Psoas muscle (tissue), 7 donors: ENCODE measurements at regions not wholly inside any gene's neighbourhood (a gene's known extent, or its start where the extent isn't known, plus 50 kb on each side); places are given as distances from the start of the nearest gene placed in this dataset.

Source experiments
- ATAC-seq, 4 donors: fragments of 200-7000 bp; cut with Tn5 transposase; one replicate each; pipeline ENCODE4 v1.9.1; 2020; ENCODE audit warnings: moderate library complexity in 3 of 4, mild to moderate bottlenecking in 2 of 4
- DNase-seq, 2 donors: peaks; one replicate each; pipeline ENCODE4 v3.0.0-alpha.2; 2020
- H3K27ac ChIP-seq: fragments of 200-600 bp; one replicate; pipeline ENCODE4 v1.8.0; 2022
- H3K27me3 ChIP-seq, 3 donors: fragments of 200-600 bp in 1 of 3; one replicate each; pipeline versions ENCODE4 v1.6.1 to v1.8.0; 2013 to 2022; ENCODE audit warnings: low read length in 2 of 3, mild to moderate bottlenecking in 2 of 3, moderate library complexity in 1 of 3; ENCODE audit not compliant: insufficient read depth in 3 of 3
- H3K36me3 ChIP-seq, 2 donors: fragments of 200-600 bp in 1 of 2; one replicate each; pipeline versions ENCODE4 v1.6.1 to v1.8.0; 2013 to 2022; ENCODE audit warnings: low read depth in 1 of 2, mild to moderate bottlenecking in 1 of 2, moderate library complexity in 1 of 2; ENCODE audit not compliant: insufficient read depth in 1 of 2
- H3K4me1 ChIP-seq: fragments of 200-600 bp; one replicate; pipeline ENCODE4 v1.8.0; 2022
- H3K4me3 ChIP-seq: fragments of 200-600 bp; one replicate; pipeline ENCODE4 v1.8.0; 2022; ENCODE audit warnings: mild to moderate bottlenecking
- H3K9me3 ChIP-seq: fragments of 200-600 bp; one replicate; pipeline ENCODE4 v1.8.0; 2022
- CTCF ChIP-seq: fragments of 200-600 bp; IDR thresholded peaks from one replicate; pipeline ENCODE4 v1.8.0; 2022; ENCODE audit warnings: antibody characterized with exemption
- WGBS, 3 donors: extraction: QIAGEN DNeasy Blood & Tissue Kit; methylation state at CpG; one replicate each; pipeline versions ENCODE4 v1.1.6 to v1.1.7; 2013; 5-methylcytosine and 5-hydroxymethylcytosine counted together
- intact Hi-C, 2 donors: fragments of 100-400 bp; cut with DNase I; formaldehyde crosslinking; loops; one replicate each; pipeline versions ENCODE4 v1.11.0 to v1.14.2; 2022
- donor health status: healthy with polysubstance abuse.
- donor health status: DM: no; HTN: no; CAD: no; lungs with moderate emphysema.
- donor health status: Bipolar disorder and iron deficiency.
- donor health status: healthy.
- donor health status: DM: yes; HTN: yes; CAD: no.
- donor health status: DM: no; HTN: no; CAD: no.
- donor health status: DM: yes; HTN: yes; CAD: no.

DNA sequence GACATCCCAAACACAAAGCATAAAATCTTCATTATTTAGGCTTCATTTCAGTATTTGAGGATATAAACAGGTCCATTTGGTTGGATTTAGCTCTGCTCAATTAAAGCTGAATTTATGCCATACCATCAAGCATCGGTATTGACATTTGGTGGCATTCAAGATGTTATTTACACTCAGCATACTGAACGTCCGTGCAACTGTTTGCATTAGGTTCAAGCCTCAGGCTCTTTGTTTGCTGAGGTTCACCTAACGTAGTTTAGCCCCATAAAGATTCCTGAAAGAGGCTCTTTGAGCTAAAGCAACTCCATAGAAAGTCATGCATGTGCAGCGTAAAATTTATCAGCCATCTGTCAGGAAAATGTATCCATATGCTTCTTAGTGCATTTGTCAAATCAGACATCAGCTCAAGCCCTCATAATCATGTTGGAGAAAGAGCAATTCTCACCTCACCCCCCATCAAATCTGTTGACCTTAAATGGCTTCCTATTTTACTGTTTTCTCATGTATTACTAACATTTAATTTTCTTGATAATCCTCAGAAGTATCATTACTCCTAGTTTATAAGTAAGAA is 366.9 kb downstream of the EPHA4 start:
- TF ChIP-seq CTCF, result no peak
- Histone ChIP-seq H3K36me3 (no peaks in the 10 kb centered on the region), H3K9me3 (no peaks in the 10 kb centered on the region), H3K4me1 (no peaks in the 10 kb centered on the region), H3K4me3 (no peak overlapping the region), H3K27ac (no peak overlapping the region), H3K27me3 (no peaks in the 10 kb centered on the region)
- intact Hi-C loops, result no loop called here
- DNase-seq (no peak), ATAC-seq (no peak)
- WGBS, 3 donors, result 56 to 64% (median 61%) methylated on average over 5 of the region's 5 CpGs

DNA sequence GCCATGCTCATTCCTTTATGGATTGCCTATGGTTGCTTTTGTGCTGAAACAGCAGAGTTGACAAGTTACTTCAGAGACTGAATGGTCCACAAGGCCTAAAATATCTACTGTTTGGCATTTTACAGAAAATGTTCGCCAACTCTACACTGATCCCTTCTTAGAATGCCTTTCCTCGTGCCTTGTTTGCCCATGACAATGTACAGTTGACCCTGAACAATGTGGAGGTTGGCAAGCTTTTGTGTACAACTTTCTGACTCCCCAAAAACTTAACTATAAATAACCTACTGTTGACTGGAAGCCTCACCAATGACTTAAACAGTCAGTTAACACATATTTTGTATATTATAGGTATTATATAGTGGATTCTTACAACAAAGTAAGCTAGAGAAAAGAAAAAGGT is 361.4 kb downstream of the EPHA4 start:
- Histone ChIP-seq H3K4me3 (no peak overlapping the region), H3K36me3 (no peaks in the 10 kb centered on the region), H3K9me3 (no peaks in the 10 kb centered on the region), H3K4me1 (no peaks in the 10 kb centered on the region), H3K27ac (no peak overlapping the region), H3K27me3 (no peaks in the 10 kb centered on the region)
- TF ChIP-seq CTCF, result no peak
- DNase-seq (no peak), ATAC-seq (no peak)
- intact Hi-C loops, result no loop called here
- WGBS, 3 donors, result 52 to 82% (median 67%) methylated on average over 2 of the region's 2 CpGs

DNA sequence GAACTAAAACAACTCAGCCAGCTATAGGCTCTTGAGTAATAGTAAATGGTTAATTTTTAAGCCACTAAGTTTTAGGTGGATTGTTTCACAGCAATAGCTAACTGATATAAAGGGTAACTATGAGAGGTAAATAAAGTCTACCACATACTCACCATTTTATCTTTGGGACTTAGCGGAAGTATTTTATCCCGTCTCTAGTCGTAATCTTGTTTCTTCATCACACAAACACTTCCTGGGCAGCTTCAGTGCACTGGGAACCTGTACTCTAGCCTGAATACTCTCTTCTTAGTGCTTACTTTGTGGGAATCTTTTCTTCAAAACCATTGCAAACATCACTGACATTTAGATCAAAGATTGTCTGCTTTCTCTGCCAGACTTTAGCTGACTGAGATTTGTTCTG is 360.5 kb downstream of the EPHA4 start:
- 91 to 96% (median 93%) methylated on average over 3 of the region's 3 CpGs for WGBS, 3 donors
- Histone ChIP-seq H3K4me1 (no peaks in the 10 kb centered on the region), H3K27me3 (no peaks in the 10 kb centered on the region), H3K9me3 (no peaks in the 10 kb centered on the region), H3K4me3 (no peak overlapping the region), H3K36me3 (no peaks in the 10 kb centered on the region), H3K27ac (no peak overlapping the region)
- intact Hi-C loops, result no loop called here
- no peak for DNase-seq
- no peak for TF ChIP-seq CTCF
- ATAC-seq, result no peak

GRCh38 chr2:221212105-221212504 is 360.0 kb downstream of the EPHA4 start:
- no peak overlapping the region for H3K4me3 ChIP-seq
- WGBS, 3 donors, result 85 to 93% (median 87%) methylated on average over 2 of the region's 2 CpGs
- DNase-seq (no peak), ATAC-seq (no peak)
- H3K4me1 ChIP-seq, result no peaks in the 10 kb centered on the region
- no peak for TF ChIP-seq CTCF
- intact Hi-C loops, result no loop called here
- H3K27ac ChIP-seq, result no peak overlapping the region
- no peaks in the 10 kb centered on the region for H3K36me3 ChIP-seq
- H3K27me3 ChIP-seq, result no peaks in the 10 kb centered on the region
- H3K9me3 ChIP-seq, result no peaks in the 10 kb centered on the region

GRCh38 chr2:221215487-221215886 is 356.6 kb downstream of the EPHA4 start:
- no peak for DNase-seq
- ATAC-seq, result no peak
- 70 to 93% (median 85%) methylated on average over 1 of the region's 1 CpG for WGBS, 3 donors
- no peak overlapping the region for H3K27ac ChIP-seq
- intact Hi-C loops, result no loop called here
- no peaks in the 10 kb centered on the region for H3K27me3 ChIP-seq
- H3K36me3 ChIP-seq, result no peaks in the 10 kb centered on the region
- H3K4me1 ChIP-seq, result no peaks in the 10 kb centered on the region
- no peak for TF ChIP-seq CTCF
- H3K4me3 ChIP-seq, result no peak overlapping the region
- no peaks in the 10 kb centered on the region for H3K9me3 ChIP-seq
